ENCODE measurements at regions not wholly inside any gene's neighbourhood (a gene's known extent, or its start where the extent isn't known, plus 50 kb on each side); places are given as distances from the start of the nearest gene placed in this dataset.

GRCh38 chr6:98092331-98092730 is 742.0 kb upstream of the POU3F2 start:
- no peaks in the 10 kb centered on the region for H3K9me3 ChIP-seq (ENCODE audit: control insufficient read depth in 1 of 2, insufficient read depth in 1 of 2, low read depth in 1 of 2, low read length in 2 of 2)
- ATAC-seq: no peak
- H3K27me3 ChIP-seq (ENCODE audit: insufficient read depth, low read length): no peaks in the 10 kb centered on the region
- no TSS peak for BruUV-seq (replicated peaks)
- H3K9me2 ChIP-seq (ENCODE audit: insufficient read depth): no peaks in the 10 kb centered on the region
- H3K36me3 ChIP-seq (ENCODE audit: control insufficient read depth in 1 of 2, insufficient read depth in 2 of 2, low read length in 2 of 2): no peaks in the 10 kb centered on the region
- RAD21 ChIA-PET (ENCODE audit: low non-redundant PET in 1 of 2, low total read pairs in 2 of 2, uncharacterized antibody in 2 of 2, unreplicated experiment in 2 of 2): no interaction called here
- H3K4me1 ChIP-seq (ENCODE audit: control insufficient read depth in 1 of 2, insufficient read depth in 2 of 2, low read length in 2 of 2): no peaks in the 10 kb centered on the region
- H3K4me2 ChIP-seq (ENCODE audit: low read length): no peak overlapping the region
- no peak overlapping the region for H3K27ac ChIP-seq (ENCODE audit: low read depth, low read length)
- no peak for TF ChIP-seq TCF7L2 (IDR thresholded peaks at IDR 0.05; ENCODE audit: borderline replicate concordance, extremely low read depth, insufficient read depth, insufficient read length)
- no peak for TF ChIP-seq EZH2 (IDR thresholded peaks at IDR 0.05)
- no peak for TF ChIP-seq SIN3A (IDR thresholded peaks at IDR 0.05; ENCODE audit: low read depth)
- TF ChIP-seq CTCF (IDR thresholded peaks at IDR 0.05 in 2 of 3, conservative IDR thresholded peaks at IDR 0.05 in 1 of 3; ENCODE audit: borderline replicate concordance in 1 of 3, insufficient read depth in 1 of 3, low read depth in 2 of 3, low read length in 2 of 3): no peak
- H3K79me2 ChIP-seq (ENCODE audit: insufficient read depth, low read length): no peaks in the 10 kb centered on the region
- CTCF ChIA-PET: no interaction called here
- no peak overlapping the region for H3K4me3 ChIP-seq (replicated peaks in 1 of 2; ENCODE audit: low read depth in 1 of 2, low read length in 2 of 2)
- POLR2A ChIA-PET: no interaction called here
- no peak overlapping the region for H2AFZ ChIP-seq (ENCODE audit: low read depth, low read length, poor library complexity, severe bottlenecking)
- no peaks in the 10 kb centered on the region for H4K20me1 ChIP-seq (ENCODE audit: insufficient read depth)
- intact Hi-C loops (cut with micrococcal nuclease): no loop called here
- DNase-seq (ENCODE audit: low read depth, low spot score): no peak
- no peak overlapping the region for H3K9ac ChIP-seq (ENCODE audit: low read length)

- H3K4me2 ChIP-seq (ENCODE audit: low read length): no peak overlapping the region
- RAD21 ChIA-PET (ENCODE audit: low non-redundant PET in 1 of 2, low total read pairs in 2 of 2, uncharacterized antibody in 2 of 2, unreplicated experiment in 2 of 2): no interaction called here
- no TSS peak for BruUV-seq (replicated peaks)
- TF ChIP-seq CBX3 (IDR thresholded peaks at IDR 0.05; ENCODE audit: low read depth): no peak
- no peak for TF ChIP-seq CEBPB (IDR thresholded peaks at IDR 0.05; ENCODE audit: low read depth)
- no peak for TF ChIP-seq ZBTB33 (IDR thresholded peaks at IDR 0.05; ENCODE audit: extremely low read depth, insufficient replicate concordance, low read length)
- no peak for TF ChIP-seq CTCF (IDR thresholded peaks at IDR 0.05 in 2 of 3, conservative IDR thresholded peaks at IDR 0.05 in 1 of 3; ENCODE audit: borderline replicate concordance in 1 of 3, insufficient read depth in 1 of 3, low read depth in 2 of 3, low read length in 2 of 3)
- no peak for TF ChIP-seq YY1 (IDR thresholded peaks at IDR 0.05; ENCODE audit: extremely low read depth, insufficient replicate concordance, low read depth, low read length)
- TF ChIP-seq REST (IDR thresholded peaks at IDR 0.05; ENCODE audit: low read depth): no peak
These were observed 739.7 kb upstream of the POU3F2 start for GRCh38 chr6:98094696-98095095.

More at GRCh38 chr6:98094696-98095095, 739.7 kb upstream of the POU3F2 start:
- no peak for DNase-seq (ENCODE audit: low read depth, low spot score)
- Histone ChIP-seq H3K9me2 (ENCODE audit: insufficient read depth) (no peaks in the 10 kb centered on the region), H3K9me3 (ENCODE audit: control insufficient read depth in 1 of 2, insufficient read depth in 1 of 2, low read depth in 1 of 2, low read length in 2 of 2) (no peaks in the 10 kb centered on the region), H4K20me1 (ENCODE audit: insufficient read depth) (no peaks in the 10 kb centered on the region), H3K4me1 (ENCODE audit: control insufficient read depth in 1 of 2, insufficient read depth in 2 of 2, low read length in 2 of 2) (no peaks in the 10 kb centered on the region), H3K4me3 (replicated peaks in 1 of 2; ENCODE audit: low read depth in 1 of 2, low read length in 2 of 2) (no peak overlapping the region), H3K27me3 (ENCODE audit: insufficient read depth, low read length) (no peaks in the 10 kb centered on the region), H3K27ac (ENCODE audit: low read depth, low read length) (no peak overlapping the region), H3K9ac (ENCODE audit: low read length) (no peak overlapping the region), H2AFZ (ENCODE audit: low read depth, low read length, poor library complexity, severe bottlenecking) (no peak overlapping the region), H3K79me2 (ENCODE audit: insufficient read depth, low read length) (no peaks in the 10 kb centered on the region), H3K36me3 (ENCODE audit: control insufficient read depth in 1 of 2, insufficient read depth in 2 of 2, low read length in 2 of 2) (no peaks in the 10 kb centered on the region)
- CTCF ChIA-PET: no interaction called here
- intact Hi-C loops (cut with micrococcal nuclease): no loop called here
- POLR2A ChIA-PET: no interaction called here
- ATAC-seq: no peak

All from HCT116 (cell line).